A673 (cell line): ENCODE measurements at regions not wholly inside any gene's neighbourhood (a gene's known extent, or its start where the extent isn't known, plus 50 kb on each side); places are given as distances from the start of the nearest gene placed in this dataset.

Source experiments
- CTCF ChIP-seq: fragments of 300-800, 200-600 bp; sonication (generic); conservative IDR thresholded peaks from 2 replicates; pipeline ENCODE4 v1.5.1; 2017; ENCODE audit warnings: low read depth, mild to moderate bottlenecking, antibody characterized with exemption, low read length, moderate library complexity, mixed read lengths
- EZH2 ChIP-seq: fragments of 200-600 bp; sonication (generic); IDR thresholded peaks from 2 replicates; pipeline ENCODE4 v1.6.1; 2017; ENCODE audit warnings: borderline replicate concordance, low read depth, mild to moderate bottlenecking, mixed read lengths, antibody characterized with exemption, low read length; ENCODE audit not compliant: poor library complexity, severe bottlenecking

- TF ChIP-seq CTCF: no peak
- no peak for TF ChIP-seq EZH2
Observed at GRCh38 chr9:88890546-88890945, 100.7 kb upstream of the S1PR3 start.
